SK-N-SH treated with all-trans-retinoic acid at 6 μM for 48 hours (cell line): ENCODE measurements at regions not wholly inside any gene's neighbourhood (a gene's known extent, or its start where the extent isn't known, plus 50 kb on each side); places are given as distances from the start of the nearest gene placed in this dataset.
"Not testable (repeated sequence)": the region's sequence is repeated elsewhere in the genome, so short reads cannot be mapped to it uniquely, and the experiment has no call there.

Experiments
- CREB5 ChIP-seq: fragments of 250-450 bp; sonication (Bioruptor Pico); IDR thresholded peaks from 2 replicates; pipeline ENCODE4 v1.5.1; 2020; ENCODE audit warnings: low read depth, mild to moderate bottlenecking, moderate library complexity
- ISL1 ChIP-seq: fragments of 250-450 bp; sonication (Bioruptor Pico); IDR thresholded peaks from 2 replicates; pipeline ENCODE4 v2.1.2; 2022; ENCODE audit warnings: mild to moderate bottlenecking, moderate library complexity
- PATZ1 ChIP-seq: fragments of 250-450 bp; sonication (Bioruptor Pico); IDR thresholded peaks from 2 replicates; pipeline ENCODE4 v1.8.0; 2020; ENCODE audit warnings: mild to moderate bottlenecking, moderate library complexity, borderline replicate concordance
- RARB ChIP-seq: fragments of 250-450 bp; sonication (Bioruptor Pico); IDR thresholded peaks from 2 replicates; pipeline ENCODE4 v1.8.0; 2021; ENCODE audit warnings: mild to moderate bottlenecking, moderate library complexity
- SNAI2 ChIP-seq: fragments of 250-450 bp; sonication (Bioruptor Pico); IDR thresholded peaks from 2 replicates; pipeline ENCODE4 v1.5.0; 2020; ENCODE audit warnings: mild to moderate bottlenecking, moderate library complexity
- TOX ChIP-seq: fragments of 250-450 bp; sonication (Bioruptor Pico); IDR thresholded peaks from 2 replicates; pipeline ENCODE4 v1.8.0; 2021; ENCODE audit warnings: mild to moderate bottlenecking, moderate library complexity, borderline replicate concordance
- ZFP30 ChIP-seq: fragments of 450-650 bp; formaldehyde crosslinking; IDR thresholded peaks from 2 replicates; pipeline ENCODE4 v1.5.0; 2022; ENCODE audit warnings: mild to moderate bottlenecking, moderate library complexity

GRCh38 chr6:67879105-67879904, 755.8 kb upstream of the ADGRB3 start:
- TF ChIP-seq RARB (CRISPR knock-in tag); PATZ1 (CRISPR knock-in tag); TOX (CRISPR knock-in tag); SNAI2 (CRISPR knock-in tag); ISL1; ZFP30 (CRISPR knock-in tag); CREB5: not testable (repeated sequence)
